ENCODE measurements at regions not wholly inside any gene's neighbourhood (a gene's known extent, or its start where the extent isn't known, plus 50 kb on each side); places are given as distances from the start of the nearest gene placed in this dataset.
A peak's percentile ranks its signal among the peaks of the same experiment; 100 is the strongest.

DNA sequence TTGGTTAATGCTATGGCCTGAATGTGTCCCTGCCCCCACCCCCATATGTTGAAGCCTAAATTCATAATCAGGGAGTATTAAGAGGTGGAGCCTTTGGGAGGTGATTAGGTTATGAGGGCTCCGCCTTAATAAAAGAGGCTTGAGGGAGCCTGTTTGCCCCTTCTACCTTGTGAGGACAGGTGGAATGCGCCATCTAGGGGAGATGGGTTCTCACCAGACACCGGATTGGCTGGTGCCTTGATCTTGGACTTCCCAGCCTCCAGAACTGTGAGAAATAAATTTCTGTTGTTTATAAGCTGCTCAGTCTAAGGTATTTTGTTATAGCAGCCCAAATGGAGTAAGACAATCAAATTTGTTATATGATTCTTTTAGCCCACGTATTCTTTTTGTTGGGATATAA, 148.3 kb downstream of the PTCSC3 start:
- no peak for DNase-seq

- no peak for DNase-seq
Measured at GRCh38 chr14:36027354-36027753, 149.2 kb downstream of the PTCSC3 start.

DNA sequence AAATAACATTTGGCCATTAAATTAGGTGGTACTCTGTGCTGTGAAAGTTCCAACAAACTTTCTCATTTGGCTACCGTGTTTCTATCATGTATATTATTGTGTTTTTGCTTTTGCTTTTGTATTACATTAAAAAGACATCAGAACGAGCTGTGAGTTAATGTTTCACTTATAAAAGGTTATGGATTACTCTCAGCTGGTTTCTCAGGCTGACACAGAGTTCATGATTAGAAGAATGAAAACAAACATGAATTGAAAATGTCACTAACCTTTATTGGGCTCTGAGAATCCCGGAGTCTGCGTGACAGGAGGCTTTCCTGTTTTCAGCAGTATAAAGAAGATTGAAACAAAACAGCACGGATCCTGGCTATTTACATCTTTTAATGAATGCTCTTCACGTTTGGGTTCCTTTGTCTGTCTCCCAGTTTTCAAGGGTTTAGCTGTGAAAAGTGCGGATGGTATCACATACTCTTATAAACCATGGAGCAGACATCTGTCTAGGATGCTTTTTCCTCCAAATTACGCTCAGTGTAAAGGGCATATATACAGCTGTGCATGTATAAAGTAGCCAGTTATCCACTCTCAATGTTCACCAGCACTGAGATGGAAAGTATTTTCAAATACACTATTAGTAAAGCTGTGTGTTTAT, 153.6 kb downstream of the PTCSC3 start:
- no peak for DNase-seq

- DNase-seq, result no peak
Measured at GRCh38 chr14:36021591-36022320, 154.8 kb downstream of the PTCSC3 start.

DNA sequence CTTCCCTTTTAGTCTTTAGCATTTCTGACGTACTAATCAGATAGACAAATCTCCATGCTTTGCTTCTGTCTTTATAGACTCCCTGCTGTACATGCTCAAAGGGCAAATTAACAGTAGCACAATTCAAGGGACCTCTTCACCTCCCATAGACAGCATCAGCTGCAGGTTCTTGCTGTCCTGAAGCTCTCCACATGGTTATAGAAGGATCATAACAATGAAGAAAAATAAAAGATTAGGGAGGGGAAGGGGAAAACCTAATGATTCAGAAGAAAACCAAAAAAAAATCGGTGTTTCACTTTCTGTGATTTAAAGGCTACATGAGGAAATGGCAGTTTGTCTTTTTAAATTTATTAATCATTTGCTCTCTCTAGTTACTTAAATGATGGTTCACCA, 155.5 kb downstream of the PTCSC3 start:
- no peak for DNase-seq

DNA sequence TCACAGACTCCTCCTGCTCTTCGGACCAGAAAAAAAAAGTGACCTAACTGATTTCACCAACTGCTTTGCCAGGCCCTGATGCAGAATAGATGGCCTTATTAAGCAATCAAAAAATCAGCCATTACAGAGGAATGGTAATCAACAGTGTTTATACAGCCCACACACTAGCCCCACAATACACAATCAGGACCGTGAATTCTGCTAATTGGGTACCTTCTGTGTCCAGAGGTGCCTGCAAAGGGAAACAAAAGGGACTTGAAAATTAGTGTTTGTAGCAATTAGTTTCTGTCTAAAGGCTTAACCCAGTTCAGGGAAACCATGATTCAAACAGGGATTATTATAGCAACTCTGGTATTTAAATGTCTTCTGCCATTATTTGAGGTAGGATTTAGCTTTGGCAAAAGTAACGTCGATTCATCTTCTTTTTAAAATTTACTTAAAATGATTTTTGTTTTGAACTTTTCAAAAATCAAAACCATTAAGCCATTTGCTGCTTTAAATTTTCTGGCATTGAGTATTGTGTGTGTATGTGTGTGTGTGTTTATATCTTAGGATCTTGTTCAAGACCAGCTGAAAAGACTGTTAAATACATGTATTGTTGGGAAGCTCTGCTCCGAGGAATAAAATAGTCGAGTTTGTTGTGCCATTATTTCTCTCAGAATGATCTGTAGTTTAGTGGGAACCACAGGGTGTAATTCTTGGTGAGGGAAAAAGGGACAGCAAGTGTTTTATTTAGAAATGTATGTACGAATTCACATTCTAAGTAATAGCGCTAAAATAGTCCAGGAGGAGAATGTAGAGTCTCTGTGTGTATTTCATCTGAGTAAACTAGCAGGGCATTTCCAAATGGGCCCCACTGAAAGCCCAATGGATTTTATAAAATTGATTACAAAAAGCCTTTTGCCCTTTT, 156.1 kb downstream of the PTCSC3 start:
- DNase-seq, result no peak

- DNase-seq, result peak; percentile 25
Measured at GRCh38 chr14:36019126-36019525, 157.4 kb downstream of the PTCSC3 start.

GRCh38 chr14:36014236-36014635, 162.3 kb downstream of the PTCSC3 start:
- no peak for DNase-seq

DNA sequence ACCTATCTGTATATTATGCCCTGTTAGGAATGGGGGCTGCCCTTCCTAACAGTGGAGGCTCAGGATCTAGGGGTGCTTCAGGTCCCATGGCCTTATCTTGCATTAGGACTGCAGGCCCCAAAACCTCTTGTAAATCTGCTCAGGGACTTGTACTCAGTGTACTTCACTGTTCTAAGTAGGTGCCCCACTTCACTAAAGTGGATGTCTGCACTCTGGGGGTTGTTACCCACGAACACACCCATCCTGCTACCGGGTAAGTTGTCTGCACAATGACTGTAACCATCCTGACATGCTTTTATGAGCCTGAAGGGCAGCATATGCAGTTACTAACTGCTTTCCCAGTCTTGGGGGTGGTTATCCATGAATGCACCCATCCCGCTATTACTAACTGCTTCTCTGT, 163.0 kb downstream of the PTCSC3 start:
- DNase-seq, result no peak

DNA sequence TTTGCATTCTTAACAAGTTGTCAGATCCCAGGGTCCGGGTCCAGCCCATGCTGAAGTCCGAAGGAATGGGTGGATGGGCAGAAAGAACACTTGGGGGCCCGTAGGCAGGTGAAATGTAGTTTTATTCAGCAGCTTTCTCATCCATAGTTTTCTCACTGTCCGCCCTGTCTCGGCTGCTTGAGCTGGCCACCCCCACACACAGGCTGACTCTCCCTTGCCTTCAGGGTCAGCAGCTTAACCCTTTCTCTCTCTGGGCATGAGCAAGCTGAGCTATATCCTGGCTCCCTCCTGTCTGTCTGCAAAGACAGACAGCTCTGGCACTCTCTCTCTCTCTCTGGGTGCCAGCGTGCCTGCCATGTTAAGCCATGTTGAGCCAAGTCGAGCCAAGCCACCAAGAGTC, 163.9 kb downstream of the PTCSC3 start:
- no peak for DNase-seq

DNA sequence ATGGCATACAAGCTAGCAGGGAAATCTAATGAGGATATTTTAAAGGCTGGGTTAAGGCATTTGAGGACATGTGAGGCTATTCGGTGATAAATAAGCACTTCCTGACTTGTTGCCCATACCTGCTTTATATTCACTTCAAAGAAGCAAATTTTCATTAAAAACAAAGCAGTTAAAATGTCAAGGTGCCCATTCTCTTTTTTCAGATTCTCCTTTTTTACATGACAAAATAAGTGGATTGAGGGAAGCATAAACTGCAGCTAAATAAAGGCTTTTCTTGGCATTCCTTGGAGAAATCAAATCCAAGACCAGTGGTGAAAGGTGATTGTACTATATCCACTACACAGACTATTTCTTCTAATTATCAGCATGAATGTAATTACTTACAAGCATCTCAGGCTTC, 166.9 kb downstream of the PTCSC3 start:
- DNase-seq, result no peak

GRCh38 chr14:36006623-36007022, 169.9 kb downstream of the PTCSC3 start:
- no peak for DNase-seq

GRCh38 chr14:36005670-36006069, 170.9 kb downstream of the PTCSC3 start:
- DNase-seq, result no peak

DNA sequence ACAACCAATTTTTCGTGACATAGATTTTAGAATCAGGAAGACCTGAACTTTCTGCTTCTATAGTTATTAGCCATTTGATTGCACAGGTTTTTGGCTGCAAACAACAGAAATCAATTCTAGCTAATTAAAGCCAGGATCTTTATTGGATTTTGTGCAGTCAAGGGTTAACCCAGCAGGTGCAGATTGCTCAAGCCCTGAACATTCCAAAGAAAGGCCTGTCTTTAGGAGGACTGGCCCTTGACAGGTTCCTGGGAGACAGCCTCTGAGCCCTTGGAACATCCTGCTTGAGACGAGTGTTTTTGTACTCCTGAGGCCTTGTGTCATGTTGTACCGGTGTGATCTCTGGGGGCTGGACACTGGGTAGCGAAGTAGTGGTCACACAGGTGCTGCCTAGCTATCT, 174.6 kb downstream of the PTCSC3 start:
- no peak for DNase-seq

DNA sequence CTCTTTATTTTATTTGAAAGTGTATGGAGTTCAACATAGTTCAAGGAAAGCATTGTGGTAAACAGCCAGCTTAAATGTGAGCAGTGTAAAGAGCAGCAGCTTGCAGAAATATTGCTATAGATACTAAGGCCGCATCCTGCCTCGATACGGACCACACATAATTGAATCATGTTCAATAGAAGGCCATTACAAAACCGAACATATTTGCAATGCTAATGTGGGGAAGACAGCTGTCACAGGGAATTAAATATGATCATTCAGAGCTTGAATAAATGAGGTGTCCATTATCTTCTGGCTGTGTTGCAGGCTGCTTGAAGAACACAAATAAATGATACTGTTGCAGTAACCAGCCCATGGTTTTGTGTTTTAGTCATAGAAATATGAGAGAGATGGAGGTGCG, 173.2 kb downstream of the BRMS1L start:
- no peak for DNase-seq

DNA sequence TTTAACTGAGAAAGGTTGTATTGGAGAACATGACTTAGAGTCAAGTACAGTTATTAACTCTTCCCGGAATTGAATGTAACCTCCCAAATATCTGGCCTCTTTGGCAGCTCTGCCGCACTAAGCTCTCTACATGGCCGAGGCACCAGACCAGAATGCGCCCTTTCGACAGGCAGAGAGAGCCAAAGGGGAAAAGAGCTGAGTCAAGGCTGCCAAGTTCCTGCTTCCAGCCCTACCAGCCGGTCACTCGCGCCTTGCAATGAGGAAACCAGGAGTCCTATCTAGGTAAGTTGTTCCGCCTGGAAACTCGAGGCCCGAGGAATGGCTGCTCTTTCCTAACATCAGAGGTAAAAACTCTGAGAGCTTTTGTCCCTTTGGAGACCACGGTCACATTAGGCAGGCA, 172.2 kb downstream of the BRMS1L start:
- DNase-seq, result no peak

DNA sequence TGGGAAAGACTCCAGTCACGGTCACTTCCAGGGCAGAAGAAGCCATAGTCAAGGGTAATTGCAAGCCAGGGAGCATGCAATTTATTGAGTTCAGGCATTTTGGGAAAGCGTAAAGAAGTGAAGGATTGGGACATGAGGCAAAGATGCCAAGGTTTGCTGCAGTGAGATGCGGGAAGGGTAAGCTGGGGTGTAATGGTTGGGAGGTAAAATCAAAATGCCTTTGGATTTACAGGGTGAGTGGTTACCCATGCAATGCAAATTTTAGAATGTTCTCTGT, 167.5 kb downstream of the BRMS1L start:
- no peak for DNase-seq

DNA sequence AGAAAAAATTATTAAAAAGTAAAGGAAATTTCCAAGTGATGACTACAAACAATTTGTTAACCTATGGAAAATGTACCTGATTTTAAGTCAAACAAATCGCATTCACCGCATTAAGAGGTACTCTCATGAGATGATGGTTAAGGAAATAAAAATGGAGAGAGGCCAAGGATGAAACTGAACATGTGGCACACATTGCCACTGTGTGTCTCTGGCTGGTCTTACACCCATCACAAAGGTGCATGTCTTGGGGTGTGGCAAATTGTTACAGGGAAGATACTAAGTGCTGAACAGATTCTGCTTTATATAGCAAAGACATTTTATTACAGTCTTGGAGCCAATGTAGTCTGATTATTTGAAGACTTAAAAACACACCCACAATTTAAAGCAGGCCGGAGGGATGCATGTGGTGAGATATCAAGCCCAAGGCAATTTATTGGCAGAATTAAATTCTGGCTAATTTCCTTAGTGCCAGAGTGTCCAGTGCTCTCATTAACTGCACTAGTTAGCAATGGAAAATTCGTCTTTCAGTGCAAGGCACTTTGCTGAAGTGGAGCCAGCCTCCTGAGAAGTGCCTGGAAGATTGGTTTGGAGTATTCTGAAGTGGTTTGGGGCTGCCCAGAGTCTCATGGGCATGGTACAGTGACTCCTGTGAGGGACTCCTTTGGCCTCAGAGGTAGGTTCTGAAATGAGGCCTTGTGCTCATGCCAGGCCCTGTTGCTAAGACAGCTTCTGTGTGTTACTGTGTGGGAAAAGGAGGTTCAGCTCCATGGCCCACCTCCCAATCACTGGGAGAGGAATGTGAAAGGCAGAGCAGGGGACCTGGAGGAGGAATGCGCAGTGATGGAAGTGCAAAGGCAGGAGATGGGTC, 166.9 kb downstream of the BRMS1L start:
- no peak for DNase-seq

DNA sequence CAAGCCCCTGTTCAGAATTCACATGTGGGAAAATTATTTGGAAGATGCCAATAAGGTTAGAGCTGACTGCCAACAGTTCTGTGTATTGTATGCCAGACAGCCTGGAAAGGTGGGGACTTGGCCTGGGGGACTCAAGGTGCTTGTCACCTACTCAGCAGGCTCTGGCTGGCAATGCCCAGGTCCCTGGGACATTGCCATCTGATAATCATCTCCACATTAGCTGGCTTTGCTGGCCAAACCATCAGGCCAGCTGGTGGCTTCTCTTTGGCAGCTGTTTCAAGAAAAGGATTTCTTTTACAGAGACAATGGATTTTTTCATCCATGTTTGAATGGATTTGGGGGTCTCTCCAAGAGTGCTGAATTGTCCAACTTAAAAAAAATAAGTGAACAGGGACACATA, 165.2 kb downstream of the BRMS1L start:
- DNase-seq, result no peak

GRCh38 chr14:35989736-35990135, 163.6 kb downstream of the BRMS1L start:
- no peak for DNase-seq

DNA sequence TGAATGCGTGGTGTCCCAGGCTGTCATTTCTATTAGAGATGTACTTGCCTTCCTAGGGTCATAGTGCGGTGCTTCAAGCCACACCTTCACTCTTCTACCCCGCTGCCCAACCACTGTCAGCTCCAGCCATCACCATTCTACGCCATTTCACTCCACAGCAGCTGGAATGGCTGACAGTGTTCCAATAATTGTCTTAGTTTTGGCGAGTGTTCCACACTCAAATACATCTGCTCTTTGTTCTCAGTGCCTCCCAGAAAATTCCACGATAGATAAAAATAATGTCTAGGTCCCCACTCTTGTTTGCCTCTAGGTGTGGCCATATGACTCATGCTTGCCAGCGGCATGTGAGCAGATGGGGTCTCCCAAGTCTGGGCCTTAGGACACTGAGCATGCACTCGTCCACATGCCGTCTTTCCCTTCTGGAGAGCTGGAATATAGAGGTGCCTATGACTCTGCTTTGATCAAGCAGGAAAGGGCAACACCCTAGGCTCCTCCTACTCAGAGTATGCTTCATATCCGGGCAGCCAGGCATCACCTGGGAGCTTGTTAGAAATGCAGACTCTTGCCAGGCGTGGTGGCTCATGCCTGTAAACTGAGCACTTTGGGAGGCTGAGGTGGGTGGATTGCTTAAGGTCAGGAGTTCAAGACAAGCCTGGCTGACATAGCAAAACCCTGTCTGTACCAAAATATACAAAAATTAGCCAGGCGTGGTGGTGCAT, 163.0 kb downstream of the BRMS1L start:
- DNase-seq, result no peak

DNA sequence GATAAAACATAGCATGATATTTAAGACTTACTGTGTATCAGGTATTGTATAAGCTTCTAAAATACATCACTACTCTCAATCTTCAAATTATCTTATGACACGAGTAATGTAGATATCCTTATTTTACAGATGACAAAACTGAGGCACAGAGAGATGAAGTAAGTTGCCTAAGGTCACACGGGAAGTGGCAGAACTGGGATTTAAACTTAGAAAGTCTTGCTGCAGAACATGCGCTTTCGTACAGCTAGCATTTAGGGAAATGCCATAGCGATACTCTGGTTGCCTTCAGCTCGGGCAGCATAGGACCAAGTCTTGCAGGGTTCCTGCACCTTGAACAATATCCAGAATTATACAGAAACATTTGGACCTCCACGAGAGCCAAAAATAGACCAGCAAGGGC, 162.4 kb downstream of the BRMS1L start:
- no peak for DNase-seq

Data from fibroblast of skin of scalp (primary cell).